Cardiac fibroblast (primary cell): ENCODE measurements at regions not wholly inside any gene's neighbourhood (a gene's known extent, or its start where the extent isn't known, plus 50 kb on each side); places are given as distances from the start of the nearest gene placed in this dataset.

Source experiments
- DNase-seq, 2 donors: peaks; one replicate each; pipeline versions ENCODE4 v3.0.0 to v3.0.0-alpha.2; 2010; ENCODE audit warnings: low read depth in 2 of 2
- H3K4me3 ChIP-seq, 2 donors: replicated peaks in 1 of 2; 1 replicate in 1 of 2; 2 replicates in 1 of 2; pipeline ENCODE4 v1.5.1; 2011; ENCODE audit warnings: low read depth in 2 of 2, low read length in 2 of 2, mild to moderate bottlenecking in 2 of 2, moderate library complexity in 1 of 2
- TF ChIP-seq, protein P1 (sequence below): IDR thresholded peaks from one replicate; pipeline ENCODE4 v1.5.1; 2011; ENCODE audit warnings: low read depth, mild to moderate bottlenecking, low read length, inconsistent platforms

DNA sequence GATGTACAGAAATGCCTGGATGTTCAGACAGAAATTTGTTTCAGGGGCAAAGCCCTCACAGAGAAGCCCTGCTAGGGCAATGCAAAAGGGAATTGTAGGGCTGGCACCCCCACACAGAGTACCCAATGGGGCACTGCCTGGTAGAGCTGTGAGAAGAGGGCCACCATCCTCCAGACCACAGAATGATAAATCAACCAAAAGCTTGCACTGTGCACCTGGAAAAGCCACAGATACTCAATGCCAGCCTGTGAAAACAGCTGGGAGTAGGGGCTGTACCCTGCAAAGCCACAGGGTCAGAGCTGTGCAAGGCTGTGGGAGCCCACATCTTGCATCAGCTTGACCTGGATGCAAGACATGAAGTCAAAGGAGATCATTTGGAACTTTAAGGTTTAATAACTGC lies 477.9 kb upstream of the NECTIN3 start:
- TF ChIP-seq, protein P1, sequence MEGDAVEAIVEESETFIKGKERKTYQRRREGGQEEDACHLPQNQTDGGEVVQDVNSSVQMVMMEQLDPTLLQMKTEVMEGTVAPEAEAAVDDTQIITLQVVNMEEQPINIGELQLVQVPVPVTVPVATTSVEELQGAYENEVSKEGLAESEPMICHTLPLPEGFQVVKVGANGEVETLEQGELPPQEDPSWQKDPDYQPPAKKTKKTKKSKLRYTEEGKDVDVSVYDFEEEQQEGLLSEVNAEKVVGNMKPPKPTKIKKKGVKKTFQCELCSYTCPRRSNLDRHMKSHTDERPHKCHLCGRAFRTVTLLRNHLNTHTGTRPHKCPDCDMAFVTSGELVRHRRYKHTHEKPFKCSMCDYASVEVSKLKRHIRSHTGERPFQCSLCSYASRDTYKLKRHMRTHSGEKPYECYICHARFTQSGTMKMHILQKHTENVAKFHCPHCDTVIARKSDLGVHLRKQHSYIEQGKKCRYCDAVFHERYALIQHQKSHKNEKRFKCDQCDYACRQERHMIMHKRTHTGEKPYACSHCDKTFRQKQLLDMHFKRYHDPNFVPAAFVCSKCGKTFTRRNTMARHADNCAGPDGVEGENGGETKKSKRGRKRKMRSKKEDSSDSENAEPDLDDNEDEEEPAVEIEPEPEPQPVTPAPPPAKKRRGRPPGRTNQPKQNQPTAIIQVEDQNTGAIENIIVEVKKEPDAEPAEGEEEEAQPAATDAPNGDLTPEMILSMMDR: no peak
- no peak overlapping the region for H3K4me3 ChIP-seq
- DNase-seq: no peak

DNA sequence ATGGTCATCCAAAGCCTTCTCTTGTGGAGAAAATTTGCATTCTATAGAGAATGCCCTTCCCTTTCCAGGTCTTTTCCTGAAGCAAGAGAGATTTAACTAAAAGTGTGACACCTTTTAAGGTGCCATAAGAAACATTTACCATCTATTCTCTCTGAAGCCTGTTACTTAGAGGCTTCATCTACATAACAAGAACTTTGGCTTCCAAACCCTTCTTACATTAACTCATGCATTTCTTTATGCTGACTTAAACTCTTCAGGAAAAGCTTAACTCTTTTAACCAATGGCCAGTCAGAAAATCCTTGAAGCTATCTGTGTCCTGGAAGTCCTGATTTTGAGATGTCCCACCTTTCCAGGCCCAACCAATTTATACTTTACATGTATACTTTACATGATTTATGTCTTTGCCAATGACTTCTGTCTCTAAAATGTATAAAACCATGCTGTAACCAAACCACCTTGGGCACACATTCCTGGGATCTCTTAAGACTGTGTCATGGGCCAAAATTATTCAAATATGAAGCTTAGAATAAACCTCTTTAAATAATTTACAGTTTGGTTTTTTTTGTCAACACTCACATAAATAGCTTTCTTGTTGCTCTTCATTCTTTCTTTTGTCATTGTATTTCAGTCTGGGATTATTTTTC lies 472.6 kb upstream of the NECTIN3 start:
- TF ChIP-seq, protein P1: no peak
- H3K4me3 ChIP-seq: no peak overlapping the region
- peak in 1 of 2 donors; percentile 54 for DNase-seq

DNA sequence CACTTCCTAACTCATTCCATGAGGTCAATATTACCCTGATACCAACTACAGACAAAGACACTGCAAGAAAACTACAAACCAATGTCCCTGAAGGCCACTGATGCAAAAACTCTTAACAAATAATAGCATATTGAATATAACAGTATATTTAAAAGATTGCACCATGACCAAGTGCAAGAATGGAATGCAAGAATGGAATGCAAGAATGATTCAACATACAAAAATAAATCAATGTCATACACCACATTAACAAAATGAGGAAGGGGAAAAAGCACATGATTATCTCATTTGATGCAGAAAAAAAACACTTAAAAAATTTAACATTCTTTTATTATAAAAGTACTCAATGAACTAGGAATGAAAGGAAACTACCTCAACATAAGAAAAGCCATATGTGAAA lies 463.1 kb upstream of the NECTIN3 start:
- no peak overlapping the region for H3K4me3 ChIP-seq
- TF ChIP-seq, protein P1: no peak
- DNase-seq: peak; percentile 30 to 65

DNA sequence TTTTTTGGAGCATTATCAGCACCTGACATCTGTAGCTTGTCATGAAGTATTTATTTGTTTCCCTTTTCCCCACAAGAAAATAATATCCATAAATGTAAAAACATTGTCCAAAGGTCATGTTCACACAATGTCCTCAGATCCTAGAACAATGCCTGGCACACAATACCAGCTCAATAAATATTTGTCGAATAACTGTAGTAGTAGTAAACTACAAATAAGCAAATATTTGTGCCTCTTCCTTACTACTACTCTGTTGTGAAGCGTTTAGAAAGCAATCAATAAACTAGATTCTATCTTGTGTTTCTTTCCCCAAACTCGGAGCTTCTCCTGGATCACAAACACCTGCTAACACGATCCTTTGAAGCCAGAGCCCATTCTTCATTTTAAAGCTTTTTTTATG lies 459.6 kb upstream of the NECTIN3 start:
- TF ChIP-seq, protein P1: no peak
- H3K4me3 ChIP-seq: no peak overlapping the region
- DNase-seq: no peak

DNA sequence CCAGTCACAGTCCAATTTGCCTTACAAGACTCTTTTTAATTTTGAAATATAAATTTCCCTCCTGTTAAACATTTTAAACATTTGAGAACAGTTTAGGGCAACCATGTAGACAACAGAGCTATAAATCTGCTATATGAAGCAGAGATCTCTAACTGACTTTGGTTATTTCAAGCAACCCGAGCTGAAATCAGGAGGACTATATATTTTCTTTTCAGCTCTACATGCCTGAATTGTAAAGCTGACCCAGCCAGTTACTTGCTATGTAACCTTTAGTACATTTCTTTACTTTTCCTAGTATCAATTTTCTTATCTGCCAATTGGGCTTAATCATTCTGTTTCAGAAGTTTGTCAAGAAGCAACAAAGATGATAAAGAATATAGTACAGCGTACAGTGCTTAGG lies 457.4 kb upstream of the NECTIN3 start:
- H3K4me3 ChIP-seq: no peak overlapping the region
- DNase-seq: no peak
- TF ChIP-seq, protein P1: no peak

GRCh38 chr3:110615454-110615853 lies 456.2 kb upstream of the NECTIN3 start:
- TF ChIP-seq, protein P1: no peak

More at GRCh38 chr3:110615454-110615853, 456.2 kb upstream of the NECTIN3 start:
- H3K4me3 ChIP-seq: no peak overlapping the region
- DNase-seq: no peak
